ENCODE measurements at regions not wholly inside any gene's neighbourhood (a gene's known extent, or its start where the extent isn't known, plus 50 kb on each side); places are given as distances from the start of the nearest gene placed in this dataset.

DNA sequence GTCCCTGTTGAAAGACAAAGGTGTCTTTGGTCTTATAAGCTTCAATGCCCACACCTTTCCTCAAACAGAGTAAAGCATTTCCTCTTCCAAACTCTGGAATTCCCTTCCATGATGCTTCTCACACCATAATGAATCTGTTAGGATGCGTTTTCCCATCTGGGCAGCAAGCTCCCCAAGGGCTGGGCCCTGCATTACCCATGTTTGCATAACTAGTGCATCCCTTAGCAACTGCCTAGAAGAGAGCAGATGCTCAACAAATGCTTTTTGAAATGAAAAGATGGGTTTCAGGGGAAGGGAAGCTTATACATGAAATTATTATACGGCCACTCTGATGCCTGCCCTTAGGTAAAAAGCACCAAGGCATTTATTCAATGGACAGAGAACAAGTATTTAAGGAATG, 124.5 kb upstream of the CCL2 start:
- no peak for DNase-seq (ENCODE audit: low read depth in 3 of 3)

- DNase-seq (ENCODE audit: low read depth in 3 of 3) = no peak
Measured at GRCh38 chr17:34131386-34131785, 123.7 kb upstream of the CCL2 start.

- DNase-seq (ENCODE audit: low read depth in 3 of 3) = no peak
Measured at GRCh38 chr17:34133350-34133749, 121.7 kb upstream of the CCL2 start.

DNA sequence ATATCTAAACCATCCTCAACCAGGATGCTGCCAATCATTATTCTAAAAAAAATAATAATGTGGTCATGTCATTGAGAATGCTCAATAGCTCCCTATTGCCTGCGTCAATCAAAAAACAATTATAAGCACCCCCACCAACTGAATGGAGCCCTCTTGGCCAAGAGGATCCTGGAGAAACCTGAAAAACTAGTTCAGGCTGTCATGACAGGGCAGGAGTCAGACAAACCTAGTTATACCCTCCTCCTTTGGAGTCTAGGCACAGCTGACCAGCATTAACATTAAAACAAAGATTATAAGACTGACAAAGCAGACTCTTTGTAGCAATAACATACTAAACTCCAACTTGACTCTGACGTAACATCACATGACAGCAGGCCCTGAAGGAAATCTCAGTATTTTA, 119.2 kb upstream of the CCL2 start:
- no peak for DNase-seq (ENCODE audit: low read depth in 3 of 3)

- no peak for DNase-seq (ENCODE audit: low read depth in 3 of 3)
Measured at GRCh38 chr17:34140006-34140405, 115.1 kb upstream of the CCL2 start.

GRCh38 chr17:34141590-34141989, 113.5 kb upstream of the CCL2 start:
- no peak for DNase-seq (ENCODE audit: low read depth in 3 of 3)

DNA sequence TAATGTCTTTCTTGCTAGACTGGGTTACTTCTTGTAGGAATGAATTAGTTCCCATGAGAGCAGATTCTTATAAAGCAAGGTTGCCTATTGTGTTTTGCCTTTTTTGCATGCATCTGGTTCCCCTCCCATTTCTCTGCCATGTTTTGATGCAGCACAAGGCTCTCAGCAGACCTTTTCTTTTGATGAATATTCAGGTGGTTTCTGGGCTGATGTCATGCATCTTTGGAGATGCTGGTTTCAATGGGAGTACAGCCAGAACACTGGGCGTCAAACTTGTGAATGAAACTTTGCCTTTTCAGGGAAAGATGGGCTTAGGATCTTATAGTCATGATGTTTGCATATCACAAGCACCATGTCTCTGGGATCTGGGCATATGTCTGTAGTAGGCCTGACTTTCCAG, 111.7 kb upstream of the CCL2 start:
- no peak for DNase-seq (ENCODE audit: low read depth in 3 of 3)

GRCh38 chr17:34146440-34147043, 108.5 kb upstream of the CCL2 start:
- DNase-seq (ENCODE audit: low read depth in 3 of 3) = peak; percentile 12 to 43 (median 36)

GRCh38 chr17:34151102-34151501, 104.0 kb upstream of the CCL2 start:
- DNase-seq (ENCODE audit: low read depth in 3 of 3) = no peak

DNA sequence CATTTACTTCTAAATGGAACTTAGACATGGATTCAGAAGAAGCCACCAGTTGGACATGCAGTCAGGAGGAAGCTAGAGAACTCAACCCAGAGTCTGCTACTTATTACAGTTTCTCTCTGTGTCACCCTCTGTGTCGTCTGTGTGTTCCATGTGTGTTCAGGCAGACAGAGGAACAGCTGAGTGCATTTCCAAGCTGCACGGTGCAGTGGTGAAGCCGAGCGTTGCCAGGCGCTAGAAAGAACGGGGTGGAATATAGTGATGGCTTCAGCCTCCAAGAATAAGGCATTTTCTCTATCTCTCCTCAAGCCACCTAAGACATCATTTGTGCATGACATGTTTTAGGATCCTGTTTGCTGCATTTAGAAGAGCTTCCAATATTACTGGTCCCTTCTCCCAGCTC, 101.1 kb upstream of the CCL2 start:
- no peak for DNase-seq (ENCODE audit: low read depth in 3 of 3)

- DNase-seq (ENCODE audit: low read depth in 3 of 3) = no peak
Measured at GRCh38 chr17:34154961-34155730, 99.9 kb upstream of the CCL2 start.

- DNase-seq (ENCODE audit: low read depth in 3 of 3) = no peak
Measured at GRCh38 chr17:34155947-34156346, 99.1 kb upstream of the CCL2 start.

DNA sequence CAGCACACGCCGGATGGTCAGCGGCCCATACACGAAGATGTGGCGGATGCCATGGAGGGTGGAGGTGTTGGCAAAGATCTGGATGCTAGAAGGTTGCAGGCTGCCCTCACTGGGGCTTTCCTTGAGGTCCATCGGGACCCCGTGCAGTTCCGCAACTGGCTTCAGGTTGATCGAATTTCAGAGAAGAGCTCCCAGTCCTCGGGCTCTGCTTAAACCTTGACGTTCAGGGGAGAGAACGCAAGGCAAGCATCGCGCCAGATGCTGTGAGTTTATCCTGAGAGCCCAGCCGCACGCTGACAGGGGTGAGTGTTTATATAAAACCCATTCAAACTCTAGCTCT, 98.7 kb upstream of the CCL2 start:
- DNase-seq (ENCODE audit: low read depth in 3 of 3) = no peak

GRCh38 chr17:34156741-34157589, 98.1 kb upstream of the CCL2 start:
- DNase-seq (ENCODE audit: low read depth in 3 of 3) = no peak

- DNase-seq (ENCODE audit: low read depth in 3 of 3) = no peak
Measured at GRCh38 chr17:34161690-34162089, 93.4 kb upstream of the CCL2 start.

DNA sequence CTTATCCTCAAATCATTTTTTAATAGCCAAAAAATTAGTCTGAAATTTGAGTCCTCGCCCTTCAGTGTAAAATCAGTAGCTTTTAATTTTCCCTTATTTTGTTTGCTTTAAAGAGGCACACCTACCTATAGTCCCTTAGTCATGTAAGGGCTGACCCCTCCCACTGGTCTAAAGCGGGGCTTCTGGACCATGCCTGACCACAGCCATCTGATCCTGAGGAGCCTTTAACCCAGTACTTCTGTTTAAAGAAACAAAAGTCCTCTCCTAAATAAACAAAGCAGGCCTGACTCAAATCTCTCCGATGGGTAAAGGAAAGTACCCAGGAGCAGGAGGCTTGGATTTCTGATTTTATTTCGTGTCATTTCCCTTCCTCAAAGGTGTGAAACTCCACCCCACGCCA, 92.0 kb upstream of the CCL2 start:
- no peak for DNase-seq (ENCODE audit: low read depth in 3 of 3)

DNA sequence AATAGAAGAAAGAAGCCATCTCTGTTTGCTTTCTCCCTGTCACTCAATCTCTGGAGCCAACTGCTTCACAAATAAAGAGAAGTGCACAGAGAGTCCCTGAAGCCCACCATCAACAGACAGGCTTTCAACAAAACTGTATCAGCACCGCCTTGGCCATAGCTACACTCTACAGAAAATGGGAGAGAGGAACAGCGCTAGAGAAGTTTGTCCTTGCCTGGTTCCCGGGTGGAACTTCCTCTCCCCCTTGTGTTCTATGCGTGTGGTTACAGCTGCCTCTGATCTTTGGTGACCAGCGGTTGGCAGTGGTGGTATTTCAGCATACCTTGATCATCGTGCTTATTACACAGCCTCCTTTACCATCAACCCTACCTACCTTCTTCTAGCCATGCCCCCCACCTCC, 91.4 kb upstream of the CCL2 start:
- DNase-seq (ENCODE audit: low read depth in 3 of 3) = no peak

DNA sequence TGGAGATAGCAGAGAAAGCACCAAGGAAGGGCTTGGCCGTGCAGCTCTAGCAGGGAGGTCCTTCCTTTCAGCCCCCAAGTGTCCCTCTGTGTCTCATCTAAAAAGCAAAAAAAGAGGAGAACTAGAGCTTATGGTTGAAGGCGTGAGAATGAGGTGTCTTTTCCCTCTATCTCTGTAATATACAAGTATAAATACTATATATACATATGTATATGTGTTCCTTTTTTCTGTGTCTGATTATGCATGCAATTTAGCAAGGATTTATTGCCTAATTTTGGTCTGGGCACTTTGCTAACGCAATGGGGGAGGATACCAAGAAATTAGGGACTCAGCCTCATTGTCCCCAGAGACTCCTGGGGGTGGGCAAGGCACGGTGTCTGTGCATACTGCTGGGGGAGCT, 90.2 kb upstream of the CCL2 start:
- DNase-seq (ENCODE audit: low read depth in 3 of 3) = no peak

DNA sequence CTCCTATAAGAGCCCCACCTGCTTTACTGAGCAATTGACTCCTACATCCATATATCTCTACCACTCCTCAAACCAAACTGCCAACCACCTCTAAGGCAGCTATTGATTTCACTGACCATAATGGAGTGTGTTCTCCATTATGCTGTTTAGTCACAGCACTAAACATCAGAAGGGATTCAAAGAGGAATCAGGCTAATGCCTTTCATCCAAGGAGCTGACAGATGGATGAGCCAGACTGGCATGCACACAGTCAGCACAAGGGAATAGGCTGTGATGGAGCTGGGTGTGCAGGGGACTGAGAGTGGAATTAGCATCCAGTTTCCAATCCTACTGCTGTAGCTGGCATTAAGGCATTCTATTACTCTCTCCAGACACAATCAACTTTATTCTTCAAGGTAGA, 88.7 kb upstream of the CCL2 start:
- DNase-seq (ENCODE audit: low read depth in 3 of 3) = no peak

GRCh38 chr17:34167354-34167753, 87.7 kb upstream of the CCL2 start:
- no peak for DNase-seq (ENCODE audit: low read depth in 3 of 3)

GRCh38 chr17:34168989-34169388, 86.1 kb upstream of the CCL2 start:
- no peak for DNase-seq (ENCODE audit: low read depth in 3 of 3)

- DNase-seq (ENCODE audit: low read depth in 3 of 3) = no peak
Measured at GRCh38 chr17:34169496-34169895, 85.6 kb upstream of the CCL2 start.

DNA sequence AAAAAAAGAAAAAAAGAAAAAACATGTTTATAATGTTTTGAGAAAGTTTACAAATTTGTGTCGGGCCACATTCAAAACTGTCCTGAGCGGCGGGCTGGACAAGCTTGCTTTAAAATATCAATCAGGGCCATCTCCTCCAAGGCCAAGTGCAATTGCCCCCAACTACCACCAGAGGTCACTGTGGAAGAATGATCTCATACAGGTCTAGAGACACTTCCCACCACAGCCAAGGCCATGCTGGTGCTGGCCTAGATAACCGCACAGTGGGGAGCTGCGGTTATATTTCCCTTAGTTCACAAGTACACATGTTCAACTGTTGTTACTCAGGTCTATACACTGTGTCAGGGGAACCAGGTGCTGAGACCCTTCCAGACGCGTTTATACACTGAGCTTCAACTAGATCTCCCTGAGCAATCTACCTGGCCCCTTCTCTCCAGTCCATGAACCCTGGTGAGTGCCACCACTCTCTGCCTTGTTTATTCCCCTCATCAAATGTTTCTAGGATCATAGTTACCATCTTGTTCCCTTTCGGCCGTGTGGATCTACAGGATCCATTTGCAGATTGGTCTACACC, 83.8 kb upstream of the CCL2 start:
- DNase-seq (ENCODE audit: low read depth in 3 of 3) = peak in 2 of 3 donors; percentile 12 to 15
